GM10248 (cell line): ENCODE measurements at regions not wholly inside any gene's neighbourhood (a gene's known extent, or its start where the extent isn't known, plus 50 kb on each side); places are given as distances from the start of the nearest gene placed in this dataset.

Source experiments
- CTCF ChIA-PET: fragments of 300-600 bp; sonication (Branson Sonifier 250); formaldehyde crosslinking; extraction: SDS; loops from one replicate; lab custom pipeline; 2021; ENCODE audit warnings: antibody characterized with exemption; lab: Yijun Ruan, JAX
- POLR2A ChIA-PET: fragments of 350-650 bp; sonication (Branson Sonifier 250); formaldehyde crosslinking; extraction: SDS; loops from one replicate; lab custom pipeline; 2020; ENCODE audit warnings: antibody characterized with exemption; lab: Yijun Ruan, JAX
- DNase-seq: peaks from one replicate; pipeline ENCODE4 v3.0.0; 2012; ENCODE audit errors: extremely low spot score
- CTCF ChIP-seq: IDR thresholded peaks from 2 replicates; pipeline ENCODE4 v1.5.1; 2012; ENCODE audit warnings: mild to moderate bottlenecking, low read depth; ENCODE audit errors: extremely low read depth, missing control alignments, control extremely low read depth

DNA sequence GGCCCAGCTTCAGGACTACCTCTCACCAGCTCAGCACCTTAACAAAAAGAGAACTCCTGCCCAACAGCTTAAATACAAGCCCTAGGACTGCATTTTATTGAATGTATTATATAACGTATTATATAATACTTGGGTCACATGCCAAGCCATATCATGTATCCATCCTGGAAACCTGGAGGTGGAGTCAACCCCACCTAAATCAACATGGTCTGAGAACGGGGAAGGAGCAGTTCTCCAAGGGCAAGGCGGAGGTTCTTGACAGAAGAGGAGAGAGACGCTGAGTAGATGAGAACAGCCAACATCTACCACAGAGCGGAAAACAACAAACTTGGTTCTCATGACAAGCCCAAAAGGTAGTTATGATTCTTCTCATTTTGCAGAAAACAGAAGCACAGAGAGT, 163.4 kb downstream of the FGF18 start:
- no peak for TF ChIP-seq CTCF
- ChIA-PET CTCF (interaction anchor here (1.2 to 1.5 kb wide), 2 partner anchors 9 to 67 kb away, joined by 3 to 4 read pairs; no protein-coding TSS in a partner anchor), POLR2A (no interaction called here)
- no peak for DNase-seq

DNA sequence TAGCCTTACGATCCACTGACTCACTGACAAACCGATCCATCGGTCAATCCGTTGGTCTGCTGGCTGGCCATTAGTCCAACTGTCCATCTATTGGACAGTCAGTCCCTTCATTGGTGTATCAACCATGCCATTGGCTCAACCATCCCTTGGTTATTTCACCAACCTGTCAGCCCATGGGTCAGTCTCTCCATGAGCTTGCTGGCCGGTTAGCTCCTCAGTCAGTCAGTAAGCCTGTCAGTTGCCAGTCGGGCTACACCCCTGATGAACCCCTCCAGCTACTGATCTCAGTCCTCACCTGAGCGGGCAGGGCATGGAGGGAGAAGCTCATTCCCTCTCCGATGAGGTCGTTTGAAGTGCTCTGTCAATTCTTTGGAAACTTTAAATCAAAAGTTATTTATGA, 166.5 kb downstream of the FGF18 start:
- ChIA-PET CTCF (no interaction called here), POLR2A (no interaction called here)
- no peak for TF ChIP-seq CTCF
- no peak for DNase-seq

DNA sequence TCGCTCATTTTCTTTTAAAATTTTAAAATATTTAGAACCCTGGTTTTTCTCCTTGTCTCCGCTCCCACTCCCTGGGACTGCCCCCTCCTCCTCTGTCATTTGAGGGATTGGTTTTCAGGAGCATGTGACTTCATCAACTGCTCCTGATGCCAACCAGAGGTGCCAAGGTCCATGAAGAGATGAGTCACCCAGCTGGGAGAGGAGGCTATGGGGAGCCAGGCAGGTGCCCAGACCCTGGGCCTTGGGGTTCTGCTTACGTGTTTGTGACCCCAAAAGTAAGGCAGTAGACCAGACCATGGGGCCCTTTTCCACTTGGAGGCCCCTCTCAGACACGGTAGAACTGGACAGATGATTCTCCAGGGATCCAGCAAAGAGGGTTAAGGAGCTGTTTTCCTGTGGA, 167.0 kb downstream of the FGF18 start:
- TF ChIP-seq CTCF = no peak
- CTCF ChIA-PET = interaction anchor here (0.7 kb wide), 1 partner anchor 14 kb away, joined by 4 read pairs; no protein-coding TSS in a partner anchor
- POLR2A ChIA-PET = no interaction called here
- no peak for DNase-seq

GRCh38 chr5:171588046-171588445, 168.6 kb downstream of the FGF18 start:
- TF ChIP-seq CTCF = no peak
- ChIA-PET CTCF (no interaction called here), POLR2A (no interaction called here)
- DNase-seq = no peak

DNA sequence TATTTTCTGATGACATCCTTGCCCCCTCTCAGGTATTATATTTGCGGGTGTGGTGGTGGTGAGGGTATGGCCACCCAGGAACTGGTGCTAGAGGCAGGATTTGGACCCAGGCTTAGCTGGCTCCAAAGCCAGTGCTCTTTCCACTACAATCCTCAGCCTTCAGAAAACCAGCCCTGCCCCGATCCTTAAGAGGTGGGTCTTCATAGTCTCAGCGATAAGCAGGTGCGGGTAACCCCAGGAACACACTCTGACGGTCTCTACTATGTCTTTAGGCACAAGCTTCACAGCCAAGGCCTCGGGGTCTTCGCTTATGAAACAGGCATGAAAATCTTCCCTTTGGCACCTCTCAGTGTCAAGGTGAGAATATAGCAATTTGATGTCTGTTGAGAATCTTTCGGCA, 169.3 kb downstream of the FGF18 start:
- TF ChIP-seq CTCF = no peak
- CTCF ChIA-PET = no interaction called here
- no peak for DNase-seq
- POLR2A ChIA-PET = no interaction called here

DNA sequence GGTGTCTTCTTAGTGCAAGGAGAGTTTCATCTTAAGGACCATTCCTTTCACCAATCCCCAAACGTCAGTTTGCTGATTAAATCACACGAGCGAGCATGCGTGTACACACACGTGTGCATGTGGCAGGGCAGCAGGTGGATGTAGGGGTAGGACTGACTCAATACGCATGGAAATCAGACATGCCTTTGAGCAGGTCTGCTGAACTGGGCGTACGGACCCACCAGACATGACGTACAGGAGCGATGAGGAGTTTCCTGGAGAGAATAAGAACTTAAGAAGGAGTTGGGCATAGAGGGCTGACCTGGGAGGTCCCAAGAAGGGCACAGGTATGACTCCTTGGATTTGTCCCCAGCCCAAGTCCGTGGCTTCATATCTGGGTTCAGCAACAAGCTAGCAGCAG, 170.0 kb downstream of the FGF18 start:
- no peak for TF ChIP-seq CTCF
- POLR2A ChIA-PET = no interaction called here
- CTCF ChIA-PET = no interaction called here
- no peak for DNase-seq

DNA sequence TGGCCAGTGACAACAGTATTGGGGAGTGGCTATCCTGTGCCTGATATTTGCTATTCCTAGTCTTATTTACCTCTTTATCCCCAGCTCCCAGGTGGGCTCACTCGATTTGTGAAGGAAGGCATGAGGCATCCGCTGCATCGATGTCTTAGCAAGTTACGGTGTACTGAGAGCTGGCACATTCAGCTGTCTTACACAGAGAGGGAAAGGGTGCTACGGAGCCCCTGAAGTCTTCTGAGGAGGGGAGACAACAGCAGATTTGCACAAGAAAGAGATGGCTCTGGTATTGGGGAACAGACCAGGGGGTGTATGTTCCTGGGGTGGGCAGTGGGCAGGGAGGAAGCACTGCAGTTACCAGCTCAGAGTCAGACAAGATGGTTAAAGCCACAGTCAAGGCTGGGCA, 172.6 kb downstream of the FGF18 start:
- no peak for TF ChIP-seq CTCF
- CTCF ChIA-PET = no interaction called here
- no peak for DNase-seq
- POLR2A ChIA-PET = no interaction called here
